ENCODE measurements at regions not wholly inside any gene's neighbourhood (a gene's known extent, or its start where the extent isn't known, plus 50 kb on each side); places are given as distances from the start of the nearest gene placed in this dataset.

- DNase-seq (ENCODE audit: low read depth, low spot score), result no peak
Observed at GRCh38 chrX:7283741-7284140, 135.8 kb upstream of the PUDP start.

GRCh38 chrX:7280520-7280919 is 132.6 kb upstream of the PUDP start:
- no peak for DNase-seq (ENCODE audit: low read depth, low spot score)

GRCh38 chrX:7272346-7272745 is 124.4 kb upstream of the PUDP start:
- no peak for DNase-seq (ENCODE audit: low read depth, low spot score)

- DNase-seq (ENCODE audit: low read depth, low spot score), result no peak
Observed at GRCh38 chrX:7270933-7271332, 123.0 kb upstream of the PUDP start.

GRCh38 chrX:7269991-7270390 is 122.0 kb upstream of the PUDP start:
- no peak for DNase-seq (ENCODE audit: low read depth, low spot score)

DNA sequence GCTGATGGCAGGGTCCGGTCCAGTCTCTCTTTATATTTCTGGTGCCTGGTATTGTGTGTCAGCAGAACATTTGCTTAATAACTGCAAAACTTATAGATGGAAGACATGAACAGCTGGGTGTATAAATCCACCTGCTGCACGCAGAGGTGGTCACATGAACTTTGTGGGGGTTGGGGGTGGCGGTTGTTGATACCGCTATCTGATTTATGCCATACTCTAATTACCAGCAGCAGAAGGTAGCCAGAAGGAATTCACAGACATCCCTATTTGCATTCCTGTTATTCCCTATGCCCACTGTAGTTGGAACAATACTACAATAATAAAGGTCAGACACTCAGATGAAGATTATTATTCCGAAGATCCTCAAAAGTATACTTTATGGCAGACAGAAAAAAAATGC is 121.6 kb upstream of the PUDP start:
- DNase-seq (ENCODE audit: low read depth, low spot score), result no peak

DNA sequence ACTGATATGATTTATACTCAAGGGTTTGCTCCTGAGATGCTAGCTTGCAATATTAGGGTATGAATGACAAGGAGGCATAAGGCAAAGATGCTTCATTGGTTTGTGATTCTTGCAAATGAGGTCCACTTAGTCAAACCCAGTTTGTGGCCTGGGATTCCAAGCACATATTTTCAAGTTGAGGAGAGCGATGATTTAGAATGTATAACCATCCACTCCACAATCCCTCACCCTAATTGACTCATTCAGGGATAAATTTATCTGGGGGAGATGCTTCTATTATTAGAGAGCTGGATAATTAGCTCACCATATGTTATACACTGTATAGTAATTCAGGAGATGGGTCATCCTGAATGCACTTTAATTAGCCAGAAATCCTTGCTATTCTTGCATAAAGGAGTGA is 118.3 kb upstream of the PUDP start:
- DNase-seq (ENCODE audit: low read depth, low spot score), result no peak

GRCh38 chrX:7264399-7264798 is 116.4 kb upstream of the PUDP start:
- DNase-seq (ENCODE audit: low read depth, low spot score), result no peak

DNA sequence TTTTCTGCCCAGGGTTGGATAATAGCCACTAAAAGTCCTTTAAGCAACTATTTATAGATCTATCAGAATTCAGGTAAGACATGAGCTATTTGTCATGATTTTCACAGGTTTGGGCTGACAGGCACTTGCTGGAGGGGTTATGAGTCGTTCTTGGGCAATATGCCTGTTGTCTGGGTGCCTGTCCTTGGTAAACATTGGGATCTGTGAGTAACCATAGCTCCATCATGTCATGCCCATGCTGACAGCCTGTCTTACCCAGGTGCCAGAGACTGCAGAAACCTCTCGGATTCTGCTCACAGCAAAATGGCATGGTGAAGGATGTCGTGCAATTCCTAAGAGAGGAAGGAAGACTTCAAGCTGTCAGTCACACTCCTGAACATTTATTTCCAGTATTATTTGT is 116.0 kb upstream of the PUDP start:
- DNase-seq (ENCODE audit: low read depth, low spot score), result no peak

DNA sequence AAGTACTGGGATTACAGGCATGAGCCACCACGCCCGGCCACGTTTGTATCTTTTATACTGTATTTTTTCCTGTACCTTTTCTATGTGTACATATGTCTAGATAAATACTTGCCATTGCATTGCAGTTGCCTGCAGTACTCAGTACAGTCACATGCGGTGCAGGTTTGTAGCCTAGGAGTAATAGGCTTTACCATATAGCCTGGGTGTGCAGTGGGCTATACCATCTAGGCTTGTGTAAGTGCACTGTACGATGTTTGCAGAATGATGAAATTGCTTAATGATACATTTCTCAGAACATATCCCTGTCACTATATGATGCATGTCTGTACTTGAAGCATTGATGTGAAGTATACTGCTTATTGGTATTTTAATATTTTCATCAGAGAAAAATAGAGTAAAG is 115.4 kb upstream of the PUDP start:
- no peak for DNase-seq (ENCODE audit: low read depth, low spot score)

- DNase-seq (ENCODE audit: low read depth, low spot score), result no peak
Observed at GRCh38 chrX:7262551-7262950, 114.6 kb upstream of the PUDP start.

- no peak for DNase-seq (ENCODE audit: low read depth, low spot score)
Observed at GRCh38 chrX:7261672-7262332, 113.8 kb upstream of the PUDP start.

DNA sequence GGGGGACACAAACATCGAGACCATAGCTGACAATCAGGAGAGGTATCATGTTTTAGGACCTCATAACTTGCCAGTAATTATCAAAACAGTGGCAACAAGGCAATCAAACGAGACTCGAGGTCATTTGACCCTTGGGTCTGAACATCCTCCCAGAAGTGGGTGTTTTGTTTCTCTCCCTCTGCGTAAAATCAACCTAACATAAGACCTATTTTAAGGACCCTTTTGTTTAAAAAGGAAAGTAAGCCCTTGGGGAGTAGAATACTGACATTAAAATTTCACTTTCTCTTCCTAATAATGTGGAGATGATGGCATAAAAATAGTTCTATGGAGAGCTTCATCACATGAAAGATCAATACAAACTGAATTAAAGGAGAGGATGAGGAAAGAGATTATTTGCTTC is 106.2 kb upstream of the PUDP start:
- no peak for DNase-seq (ENCODE audit: low read depth, low spot score)

GRCh38 chrX:7253565-7253964 is 105.6 kb upstream of the PUDP start:
- DNase-seq (ENCODE audit: low read depth, low spot score), result no peak

- no peak for DNase-seq (ENCODE audit: low read depth, low spot score)
Observed at GRCh38 chrX:7252013-7252610, 104.2 kb upstream of the PUDP start.

DNA sequence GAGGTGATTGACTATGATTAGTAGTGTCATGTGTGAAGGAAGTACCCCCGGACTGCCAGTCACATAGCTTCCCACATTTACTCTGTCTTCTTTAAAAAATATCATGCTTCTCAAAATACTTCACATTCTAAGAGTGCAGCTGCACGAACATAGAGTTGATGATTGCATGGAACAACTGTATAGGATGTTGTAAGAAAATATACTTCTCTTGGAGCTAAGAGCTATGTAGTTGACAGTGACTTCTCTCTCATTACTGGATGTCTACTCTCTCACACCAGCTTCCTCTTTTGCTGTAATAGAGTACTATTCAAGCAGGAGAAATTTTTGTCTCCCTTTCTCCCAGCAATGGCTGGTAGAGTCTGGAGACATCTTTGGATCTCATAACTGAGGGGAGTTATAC is 99.4 kb upstream of the PUDP start:
- no peak for DNase-seq (ENCODE audit: low read depth, low spot score)

DNA sequence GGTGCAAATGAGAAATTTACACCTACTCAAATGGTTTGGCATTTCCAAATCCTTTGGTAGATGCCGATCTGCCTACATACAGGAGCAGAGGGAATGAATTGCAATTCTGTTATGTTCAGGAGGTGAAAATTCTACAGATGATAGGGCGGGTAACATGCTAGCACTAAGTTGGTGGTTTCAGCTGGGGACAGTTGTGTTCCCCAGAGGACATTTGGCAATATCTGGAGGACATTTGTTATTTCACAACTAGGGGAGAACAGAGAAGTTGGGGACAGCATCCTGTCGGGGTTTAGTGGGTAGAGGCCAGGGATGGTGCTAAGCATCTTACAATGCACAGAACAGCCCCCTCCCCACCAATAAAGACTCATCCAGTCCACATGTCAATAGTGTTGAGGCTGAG is 96.5 kb upstream of the PUDP start:
- no peak for DNase-seq (ENCODE audit: low read depth, low spot score)

DNA sequence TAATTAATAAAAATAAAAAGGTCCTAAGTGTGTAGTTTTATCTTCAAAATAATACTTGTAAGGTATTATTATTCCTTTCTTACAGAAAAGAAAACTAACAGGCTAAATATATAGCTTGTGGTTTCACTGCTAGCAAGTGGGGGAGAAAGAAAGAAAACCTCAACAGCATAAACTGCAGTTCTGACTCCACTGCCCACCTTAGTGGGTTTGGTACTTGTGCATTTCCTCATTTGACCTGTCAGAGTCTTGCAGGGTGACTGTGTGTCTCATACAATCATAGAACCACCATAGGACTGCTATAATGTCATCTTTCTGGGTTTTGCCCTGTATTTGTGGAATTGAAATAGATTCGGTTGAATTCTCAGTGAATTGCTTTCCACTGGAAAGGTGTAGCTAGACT is 94.7 kb upstream of the PUDP start:
- DNase-seq (ENCODE audit: low read depth, low spot score), result no peak

DNA sequence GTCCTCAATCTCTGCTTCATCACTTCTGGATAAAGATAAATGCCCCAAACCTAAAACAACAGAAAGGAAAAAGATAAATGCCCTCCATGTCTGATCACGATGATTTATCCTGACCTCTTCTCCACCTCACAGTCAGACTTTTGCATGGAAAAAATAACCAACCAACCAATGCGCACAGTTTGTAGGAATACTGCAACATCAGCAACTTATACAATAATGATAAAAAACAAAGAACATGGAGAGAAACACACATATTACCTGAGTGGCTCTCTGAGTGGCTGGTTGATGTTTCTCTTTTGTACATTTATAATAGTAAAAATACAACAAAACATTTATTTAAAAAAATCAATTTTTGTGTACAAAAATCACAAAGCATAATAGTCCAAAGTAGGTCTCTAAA is 93.0 kb upstream of the PUDP start:
- no peak for DNase-seq (ENCODE audit: low read depth, low spot score)

- no peak for DNase-seq (ENCODE audit: low read depth, low spot score)
Observed at GRCh38 chrX:7235071-7235470, 87.1 kb upstream of the PUDP start.

- DNase-seq (ENCODE audit: low read depth, low spot score), result no peak
Observed at GRCh38 chrX:7233580-7234406, 85.8 kb upstream of the PUDP start.

DNA sequence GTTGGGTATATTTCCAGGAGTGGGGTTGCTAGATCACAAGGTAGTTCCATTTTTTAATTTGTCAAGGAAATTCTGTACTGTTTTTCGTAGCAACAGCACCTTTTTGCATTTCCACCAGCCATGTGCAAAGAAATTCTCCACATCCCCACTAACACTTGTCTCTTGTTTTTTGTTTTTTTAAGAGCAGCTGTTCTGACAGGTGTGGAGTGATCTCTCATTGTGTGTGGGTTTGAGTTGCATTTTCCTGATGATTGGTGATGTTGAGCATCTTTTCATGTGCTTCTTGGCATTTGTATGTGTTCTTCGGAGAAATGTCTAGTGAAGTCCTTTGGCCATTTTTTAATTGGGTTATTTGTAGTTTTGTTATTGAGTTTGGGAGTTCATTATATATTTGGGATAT is 80.3 kb upstream of the PUDP start:
- DNase-seq (ENCODE audit: low read depth, low spot score), result no peak

DNA sequence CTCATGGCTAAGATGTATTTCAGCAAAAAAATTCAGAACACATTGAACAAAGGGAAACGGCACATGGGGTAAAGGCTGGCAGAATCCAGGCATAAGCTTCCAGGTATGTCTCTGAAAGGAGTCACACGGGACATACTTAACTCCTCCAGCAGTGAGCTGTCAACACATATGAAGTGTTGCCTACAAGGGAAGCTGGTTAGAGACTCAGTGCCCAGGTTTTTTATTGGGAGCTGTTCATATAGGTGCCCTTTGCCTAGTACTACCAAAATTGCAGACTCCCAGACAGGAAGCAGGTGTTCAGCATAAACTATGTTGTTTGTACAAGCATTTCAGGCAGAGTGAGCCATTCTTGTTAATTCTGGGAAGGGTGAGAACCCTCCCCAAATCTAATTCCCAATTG is 77.4 kb upstream of the PUDP start:
- DNase-seq (ENCODE audit: low read depth, low spot score), result no peak

All from brain pericyte (primary cell).